ENCODE measurements at regions not wholly inside any gene's neighbourhood (a gene's known extent, or its start where the extent isn't known, plus 50 kb on each side); places are given as distances from the start of the nearest gene placed in this dataset.
A peak's percentile ranks its signal among the peaks of the same experiment; 100 is the strongest.

DNA sequence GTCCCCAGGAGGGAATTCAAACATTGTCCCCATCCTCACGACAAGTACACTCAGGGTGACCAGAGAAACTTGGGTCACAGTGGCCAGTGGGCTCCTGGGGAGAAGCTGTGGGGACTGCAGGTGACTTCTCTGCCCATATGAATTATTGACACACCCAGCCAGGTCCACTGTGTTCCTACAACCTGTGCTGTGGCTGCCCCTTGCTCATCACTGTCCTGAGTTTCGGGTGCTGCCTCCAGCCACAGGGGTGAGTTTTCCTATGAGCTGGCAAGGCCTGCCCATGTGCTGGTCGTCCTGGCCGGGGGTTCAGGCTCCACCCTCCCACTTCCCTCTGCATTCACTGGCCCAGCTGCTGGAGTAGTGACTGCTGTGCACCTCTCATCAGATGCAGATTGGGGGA lies 59.0 kb upstream of the RBFOX3 start:
- WGBS, 4 donors, result 23 to 40% (median 33%) methylated on average over 3 to 4 of the region's 4 CpGs
- intact Hi-C loops (cut with DNase I), result no loop called here
- Histone ChIP-seq H3K9me3 (peaks cover 0 to 19% (median 10%) of the 10 kb centered on the region in 12 donors), H3K4me1 (peaks cover 0 to 10% (median 3%) of the 10 kb centered on the region in 12 donors), H3K27me3 (peaks cover 0 to 49% (median 3%) of the 10 kb centered on the region in 9 donors), H3K4me3 (no peak overlapping the region), H3K36me3 (no peaks in the 10 kb centered on the region), H3K27ac (peak overlapping the region in 1 of 12 donors; percentile 38)
- DNase-seq (no peak), ATAC-seq (no peak)
- TF ChIP-seq, protein P1, sequence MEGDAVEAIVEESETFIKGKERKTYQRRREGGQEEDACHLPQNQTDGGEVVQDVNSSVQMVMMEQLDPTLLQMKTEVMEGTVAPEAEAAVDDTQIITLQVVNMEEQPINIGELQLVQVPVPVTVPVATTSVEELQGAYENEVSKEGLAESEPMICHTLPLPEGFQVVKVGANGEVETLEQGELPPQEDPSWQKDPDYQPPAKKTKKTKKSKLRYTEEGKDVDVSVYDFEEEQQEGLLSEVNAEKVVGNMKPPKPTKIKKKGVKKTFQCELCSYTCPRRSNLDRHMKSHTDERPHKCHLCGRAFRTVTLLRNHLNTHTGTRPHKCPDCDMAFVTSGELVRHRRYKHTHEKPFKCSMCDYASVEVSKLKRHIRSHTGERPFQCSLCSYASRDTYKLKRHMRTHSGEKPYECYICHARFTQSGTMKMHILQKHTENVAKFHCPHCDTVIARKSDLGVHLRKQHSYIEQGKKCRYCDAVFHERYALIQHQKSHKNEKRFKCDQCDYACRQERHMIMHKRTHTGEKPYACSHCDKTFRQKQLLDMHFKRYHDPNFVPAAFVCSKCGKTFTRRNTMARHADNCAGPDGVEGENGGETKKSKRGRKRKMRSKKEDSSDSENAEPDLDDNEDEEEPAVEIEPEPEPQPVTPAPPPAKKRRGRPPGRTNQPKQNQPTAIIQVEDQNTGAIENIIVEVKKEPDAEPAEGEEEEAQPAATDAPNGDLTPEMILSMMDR (IDR thresholded peaks at IDR 0.05), result no peak
- TF ChIP-seq POLR2A (IDR thresholded peaks at IDR 0.05), result no peak

DNA sequence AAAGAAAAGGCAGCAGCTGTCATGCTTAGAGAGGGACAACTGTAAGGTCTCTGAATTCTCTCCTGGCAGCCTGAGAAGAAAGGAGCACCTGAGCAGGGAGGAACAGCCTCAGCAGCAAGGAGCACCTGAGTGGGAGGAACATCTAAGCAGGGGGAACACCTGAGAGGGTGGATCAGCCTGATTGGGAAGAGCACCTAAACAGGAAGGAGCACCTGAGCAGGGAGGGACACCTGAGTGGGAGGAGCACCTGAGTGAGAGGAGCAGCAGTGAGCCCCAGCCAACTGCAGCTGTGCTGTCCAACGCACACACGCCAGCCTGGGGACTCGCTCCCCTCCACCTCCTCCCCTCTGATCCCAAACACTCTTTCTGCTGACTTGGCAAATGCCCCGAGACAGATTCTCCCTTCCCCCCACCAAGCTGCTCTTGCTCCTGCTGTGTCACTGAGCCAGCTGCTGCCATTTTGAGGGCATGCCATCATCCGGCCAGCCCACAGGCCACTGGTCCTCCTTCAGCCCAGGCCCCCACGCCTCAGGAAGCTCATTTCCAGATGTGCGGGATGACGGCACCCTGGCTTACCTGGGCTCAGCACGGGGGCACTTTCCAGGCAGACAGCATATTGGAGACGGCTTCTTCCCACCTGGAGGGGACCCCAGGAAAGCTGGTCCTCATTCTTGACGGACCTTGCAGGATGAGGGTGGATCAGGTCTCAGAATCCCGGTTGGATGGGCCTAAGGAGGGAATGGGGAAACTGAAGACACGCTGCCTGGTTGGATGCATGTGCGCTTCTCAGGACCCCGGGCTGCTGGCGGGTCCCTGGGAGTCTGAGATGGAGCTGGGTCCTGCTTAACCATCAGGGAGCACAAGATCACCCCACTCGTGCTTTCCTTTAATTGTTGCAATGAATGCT lies 57.7 kb upstream of the RBFOX3 start:
- intact Hi-C loops (cut with DNase I), result no loop called here
- Histone ChIP-seq H3K27me3 (peaks cover 0 to 46% (median 3%) of the 10 kb centered on the region in 9 donors), H3K4me3 (no peak overlapping the region), H3K9me3 (peaks cover 0 to 10% (median 6%) of the 10 kb centered on the region in 12 donors), H3K27ac (no peak overlapping the region), H3K4me1 (peaks cover 0 to 10% (median 3%) of the 10 kb centered on the region in 12 donors), H3K36me3 (no peaks in the 10 kb centered on the region)
- TF ChIP-seq POLR2A (IDR thresholded peaks at IDR 0.05), result no peak
- TF ChIP-seq, protein P1 (IDR thresholded peaks at IDR 0.05), result no peak
- DNase-seq (no peak), ATAC-seq (no peak)
- 62 to 71% (median 67%) methylated on average over 13 to 17 of the region's 17 CpGs for WGBS, 4 donors

DNA sequence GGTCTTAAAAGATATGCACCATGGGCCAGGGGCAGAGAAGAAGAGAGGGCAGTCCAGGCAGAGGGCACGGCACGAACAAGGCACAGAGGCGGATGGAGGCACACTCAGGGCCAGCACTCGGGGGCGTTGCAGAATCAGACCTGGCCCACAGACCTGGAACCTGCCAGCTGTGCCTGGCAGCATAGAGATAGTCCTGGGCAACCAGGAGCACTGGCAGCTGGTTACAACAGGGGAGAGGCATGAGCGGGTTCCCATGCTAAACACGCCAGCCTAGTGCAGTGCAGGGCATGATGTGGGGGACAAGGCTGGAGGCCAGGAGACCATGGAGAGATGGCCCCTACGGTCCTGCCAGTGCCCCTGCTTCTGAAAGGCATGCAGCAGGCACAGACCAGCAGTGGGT lies 56.9 kb upstream of the RBFOX3 start:
- intact Hi-C loops (cut with DNase I), result no loop called here
- H3K27me3 ChIP-seq, result peaks cover 0 to 46% (median 0%) of the 10 kb centered on the region in 9 donors
- ATAC-seq (no peak), DNase-seq (no peak)
- peaks cover 0 to 10% (median 3%) of the 10 kb centered on the region in 12 donors for H3K4me1 ChIP-seq
- TF ChIP-seq, protein P1 (IDR thresholded peaks at IDR 0.05), result no peak
- TF ChIP-seq POLR2A (IDR thresholded peaks at IDR 0.05), result no peak
- 89 to 94% (median 90%) methylated on average over 8 of the region's 8 CpGs for WGBS, 4 donors
- H3K9me3 ChIP-seq, result peaks cover 0 to 2% (median 0%) of the 10 kb centered on the region in 12 donors
- no peaks in the 10 kb centered on the region for H3K36me3 ChIP-seq
- no peak overlapping the region for H3K27ac ChIP-seq
- no peak overlapping the region for H3K4me3 ChIP-seq

DNA sequence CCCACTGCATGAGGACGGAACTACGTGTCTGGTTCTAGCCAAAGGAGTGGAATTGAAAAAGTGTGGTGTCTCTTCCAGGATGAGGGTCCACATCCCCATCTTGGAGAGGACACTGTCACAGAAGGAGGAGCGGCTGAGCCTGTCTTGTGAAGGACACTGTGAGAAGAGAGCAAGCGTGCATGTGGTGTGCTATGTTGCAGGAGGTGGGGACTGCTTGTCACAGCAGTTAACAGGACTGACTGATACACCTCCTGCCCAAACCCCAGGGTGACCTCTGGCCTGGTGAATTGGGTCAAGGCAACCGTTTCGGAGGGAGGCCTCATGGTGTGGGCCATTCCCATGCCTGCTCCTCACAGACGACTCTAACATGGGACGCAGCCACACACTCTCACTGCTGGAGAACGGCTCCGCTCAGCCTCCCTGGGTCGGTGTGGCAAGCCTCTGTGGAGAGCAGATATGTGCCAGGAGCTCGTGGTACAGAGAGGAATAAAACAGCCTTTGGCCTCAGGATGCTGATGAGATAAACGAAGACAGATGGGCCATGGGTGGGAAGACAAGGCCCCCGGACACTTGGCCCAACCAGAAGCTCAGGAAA lies 56.4 kb upstream of the RBFOX3 start:
- ATAC-seq, result no peak
- Histone ChIP-seq H3K36me3 (no peaks in the 10 kb centered on the region), H3K4me3 (no peak overlapping the region), H3K9me3 (peaks cover 0 to 4% (median 0%) of the 10 kb centered on the region in 12 donors), H3K27me3 (peaks cover 0 to 42% (median 0%) of the 10 kb centered on the region in 9 donors), H3K4me1 (peaks cover 0 to 10% (median 3%) of the 10 kb centered on the region in 12 donors), H3K27ac (no peak overlapping the region)
- WGBS, 4 donors, result 81 to 86% (median 83%) methylated on average over 14 of the region's 14 CpGs
- intact Hi-C loops (cut with DNase I), result no loop called here
- DNase-seq, result no peak
- no peak for TF ChIP-seq POLR2A (IDR thresholded peaks at IDR 0.05)
- TF ChIP-seq, protein P1 (IDR thresholded peaks at IDR 0.05), result no peak

All from heart left ventricle (tissue), 16 donors.